ENCODE measurements at regions not wholly inside any gene's neighbourhood (a gene's known extent, or its start where the extent isn't known, plus 50 kb on each side); places are given as distances from the start of the nearest gene placed in this dataset.
A peak's percentile ranks its signal among the peaks of the same experiment; 100 is the strongest.

- DNase-seq (ENCODE audit: low read depth): peak; percentile 54
These were observed 200.9 kb upstream of the ADAMTS16 start for GRCh38 chr5:4939042-4939781.

GRCh38 chr5:4941161-4941560 is 199.0 kb upstream of the ADAMTS16 start:
- DNase-seq (ENCODE audit: low read depth): no peak

GRCh38 chr5:4941957-4942830 is 197.9 kb upstream of the ADAMTS16 start:
- peak; percentile 30 for DNase-seq (ENCODE audit: low read depth)

- DNase-seq (ENCODE audit: low read depth): no peak
These were observed 197.3 kb upstream of the ADAMTS16 start for GRCh38 chr5:4942831-4943178.

- DNase-seq (ENCODE audit: low read depth): no peak
These were observed 194.8 kb upstream of the ADAMTS16 start for GRCh38 chr5:4945296-4945695.

- DNase-seq (ENCODE audit: low read depth): no peak
These were observed 193.0 kb upstream of the ADAMTS16 start for GRCh38 chr5:4947106-4947505.

- peak; percentile 67 for DNase-seq (ENCODE audit: low read depth)
These were observed 192.1 kb upstream of the ADAMTS16 start for GRCh38 chr5:4947893-4948536.

- DNase-seq (ENCODE audit: low read depth): no peak
These were observed 191.0 kb upstream of the ADAMTS16 start for GRCh38 chr5:4949108-4949507.

- no peak for DNase-seq (ENCODE audit: low read depth)
These were observed 186.6 kb upstream of the ADAMTS16 start for GRCh38 chr5:4953576-4953975.

GRCh38 chr5:4954048-4954447 is 186.1 kb upstream of the ADAMTS16 start:
- no peak for DNase-seq (ENCODE audit: low read depth)

- DNase-seq (ENCODE audit: low read depth): no peak
These were observed 176.9 kb upstream of the ADAMTS16 start for GRCh38 chr5:4963265-4963664.

- DNase-seq (ENCODE audit: low read depth): no peak
These were observed 170.8 kb upstream of the ADAMTS16 start for GRCh38 chr5:4969351-4969750.

- DNase-seq (ENCODE audit: low read depth): no peak
These were observed 170.0 kb upstream of the ADAMTS16 start for GRCh38 chr5:4970171-4970570.

GRCh38 chr5:4976902-4977301 is 163.2 kb upstream of the ADAMTS16 start:
- DNase-seq (ENCODE audit: low read depth): peak; percentile 42

GRCh38 chr5:4977416-4978110 is 162.6 kb upstream of the ADAMTS16 start:
- DNase-seq (ENCODE audit: low read depth): peak; percentile 5

- DNase-seq (ENCODE audit: low read depth): no peak
These were observed 159.9 kb upstream of the ADAMTS16 start for GRCh38 chr5:4980201-4980600.

- DNase-seq (ENCODE audit: low read depth): no peak
These were observed 158.5 kb upstream of the ADAMTS16 start for GRCh38 chr5:4981608-4982007.

GRCh38 chr5:4983701-4984100 is 156.4 kb upstream of the ADAMTS16 start:
- DNase-seq (ENCODE audit: low read depth): no peak

GRCh38 chr5:4984461-4984860 is 155.7 kb upstream of the ADAMTS16 start:
- no peak for DNase-seq (ENCODE audit: low read depth)

GRCh38 chr5:4987431-4987830 is 152.7 kb upstream of the ADAMTS16 start:
- DNase-seq (ENCODE audit: low read depth): no peak

- DNase-seq (ENCODE audit: low read depth): no peak
These were observed 151.0 kb upstream of the ADAMTS16 start for GRCh38 chr5:4989118-4989517.

GRCh38 chr5:4990017-4990416 is 150.1 kb upstream of the ADAMTS16 start:
- no peak for DNase-seq (ENCODE audit: low read depth)
